Umbilical cord (tissue), 1 donor: ENCODE measurements at regions not wholly inside any gene's neighbourhood (a gene's known extent, or its start where the extent isn't known, plus 50 kb on each side); places are given as distances from the start of the nearest gene placed in this dataset.

Source experiments
- DNase-seq: peaks from one replicate; pipeline ENCODE4 v3.0.0-alpha.2; 2015; ENCODE audit warnings: low spot score

GRCh38 chr5:54689411-54690251 lies 172.1 kb downstream of the SNX18 start:
- DNase-seq: no peak

DNA sequence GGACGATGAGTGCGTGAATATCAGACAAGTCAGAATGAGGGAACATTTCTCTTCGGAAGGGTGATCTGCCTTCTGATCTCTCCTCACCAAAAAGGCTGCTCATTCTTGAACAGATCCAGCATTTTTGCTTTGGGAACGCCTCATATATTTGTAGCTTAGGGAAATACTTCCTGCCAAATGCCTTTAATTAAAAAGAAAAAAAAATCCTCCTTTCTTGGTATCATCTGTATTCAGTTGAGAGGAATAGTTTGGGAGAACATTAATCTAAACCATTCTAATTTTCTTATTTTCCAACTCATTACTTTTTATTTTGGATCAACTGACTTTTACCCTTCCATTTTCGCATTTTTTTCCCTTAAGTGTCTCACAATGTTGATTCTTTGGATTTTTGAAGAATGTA lies 163.4 kb downstream of the SNX18 start:
- no peak for DNase-seq

DNA sequence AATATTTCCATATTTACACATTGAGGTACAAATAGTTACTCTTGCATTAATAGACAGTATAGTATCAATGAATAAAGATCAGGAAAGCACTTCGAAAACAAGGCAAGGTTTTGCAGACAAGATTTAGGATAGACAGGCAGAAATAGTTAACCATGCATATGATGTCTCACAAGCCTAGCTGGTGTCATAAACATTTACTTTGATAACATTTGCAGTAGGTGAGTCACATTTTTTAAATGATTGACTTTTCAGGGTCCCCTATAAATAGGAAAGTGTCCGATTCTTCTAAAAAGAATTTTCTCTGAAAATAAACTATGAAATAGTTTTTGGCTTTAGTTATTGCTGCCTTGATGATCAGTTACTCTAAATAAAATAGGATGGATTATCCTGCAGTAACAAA lies 162.1 kb downstream of the SNX18 start:
- DNase-seq: no peak

DNA sequence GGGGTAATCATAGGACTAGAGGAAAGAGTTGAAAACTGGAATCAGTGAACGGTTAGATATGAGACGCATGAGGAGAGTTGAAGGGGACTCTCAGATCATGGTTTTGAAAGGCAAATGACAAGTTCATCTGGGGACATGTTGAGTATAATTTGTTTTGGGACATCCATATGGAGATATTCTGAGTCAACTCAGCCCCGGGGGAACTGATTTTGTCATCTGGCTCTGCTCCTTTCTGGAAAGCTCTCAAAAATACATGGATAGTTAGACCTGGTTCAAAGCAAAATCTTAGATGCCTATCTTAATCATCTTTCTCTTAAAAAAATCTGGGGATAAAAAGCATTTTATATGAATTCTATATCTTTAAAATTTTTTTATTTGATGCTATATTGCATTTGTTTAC lies 161.2 kb downstream of the SNX18 start:
- no peak for DNase-seq

GRCh38 chr5:54676481-54677340 lies 159.2 kb downstream of the SNX18 start:
- DNase-seq: no peak

DNA sequence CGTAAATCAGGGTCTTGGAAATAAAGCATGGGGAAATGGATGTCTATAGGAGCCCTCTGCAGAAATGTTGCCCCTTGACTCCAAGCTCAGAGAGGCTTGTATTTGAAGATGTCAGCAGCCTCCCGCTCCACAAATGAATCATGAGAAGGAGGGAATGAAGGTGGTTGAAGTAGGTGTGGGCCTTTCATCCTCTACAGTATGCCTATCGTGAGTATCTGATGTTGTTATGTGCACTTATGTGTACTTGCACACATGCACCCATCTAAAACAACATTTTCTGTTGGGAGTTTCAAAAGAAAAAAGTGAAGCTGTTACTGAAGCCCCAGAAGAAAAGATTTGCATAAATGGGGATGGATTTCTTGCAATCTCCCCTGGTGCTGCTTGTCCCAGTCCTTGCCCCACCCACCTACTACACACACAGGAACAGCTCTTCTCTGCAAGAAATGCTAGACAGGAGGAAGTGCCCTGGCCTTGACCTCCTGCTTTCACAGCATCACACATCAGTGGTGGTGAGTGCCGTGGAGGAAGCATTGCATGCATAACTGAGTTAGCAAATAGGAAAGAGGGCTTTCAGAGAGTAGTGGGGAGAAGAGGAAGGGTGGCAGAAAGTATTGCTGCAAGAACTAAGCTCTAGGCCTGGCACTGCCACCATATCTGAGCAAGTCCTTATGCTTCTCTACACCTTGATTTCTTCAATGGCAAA lies 156.1 kb downstream of the SNX18 start:
- peak; percentile 53 for DNase-seq

DNA sequence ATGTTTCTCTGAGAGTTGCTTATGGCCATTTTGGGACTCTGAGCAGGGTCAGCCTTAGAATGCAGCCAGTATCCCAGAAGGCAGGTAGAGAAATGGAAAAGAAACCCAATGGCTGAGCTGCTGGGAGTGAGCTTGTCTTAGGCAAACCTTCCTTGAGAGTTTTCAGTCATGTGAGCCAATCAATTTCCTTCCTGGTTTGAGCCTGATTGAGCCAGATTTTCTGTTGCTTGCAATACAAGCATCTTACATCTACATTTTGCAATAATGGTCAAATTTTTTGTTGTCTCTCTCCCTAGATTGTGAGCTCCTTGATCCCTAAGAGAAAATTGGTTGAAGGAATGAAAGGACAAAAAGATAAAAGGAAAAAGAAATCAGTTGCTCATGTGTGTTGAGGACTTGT lies 155.3 kb downstream of the SNX18 start:
- DNase-seq: no peak

DNA sequence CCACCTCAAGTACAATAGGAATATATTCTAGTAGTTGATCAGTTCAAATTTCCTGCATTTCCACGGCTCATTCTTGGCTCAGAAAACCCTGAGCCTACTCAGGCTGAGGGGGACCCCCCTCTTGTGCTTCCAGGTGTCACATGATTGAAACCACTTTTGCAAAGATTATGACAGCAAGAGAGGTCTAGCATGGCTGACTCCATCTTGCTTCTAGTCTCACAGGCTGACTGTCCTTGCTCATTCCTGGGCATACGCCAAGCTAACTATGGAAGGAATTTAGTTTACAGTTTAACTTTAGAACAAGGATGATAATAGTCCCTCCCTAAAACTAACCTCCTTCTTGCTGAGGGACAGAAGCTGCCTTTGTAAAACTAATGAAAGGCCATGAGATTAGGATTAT lies 154.1 kb downstream of the SNX18 start:
- DNase-seq: no peak

DNA sequence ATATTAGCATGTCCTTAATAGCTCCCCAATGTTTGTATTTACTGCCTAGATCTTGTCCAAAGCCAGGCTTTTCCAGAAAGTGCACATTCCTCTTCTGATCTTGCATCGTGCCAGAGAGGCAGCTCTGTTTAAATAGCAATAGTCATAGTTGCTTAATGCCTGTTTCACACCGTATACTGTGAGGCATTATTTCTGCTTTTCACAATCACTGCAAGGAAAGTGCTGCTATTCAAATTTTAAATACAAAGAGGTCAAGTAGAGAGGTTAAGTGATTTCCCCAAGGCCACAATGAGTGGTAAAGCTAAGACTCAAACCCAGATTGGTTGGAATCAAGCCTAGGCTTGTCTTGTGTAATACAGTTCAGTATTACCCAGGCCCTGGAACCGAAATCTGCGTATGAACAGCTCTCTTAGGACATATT lies 153.6 kb downstream of the SNX18 start:
- no peak for DNase-seq

GRCh38 chr5:54670281-54670680 lies 152.7 kb downstream of the SNX18 start:
- no peak for DNase-seq

DNA sequence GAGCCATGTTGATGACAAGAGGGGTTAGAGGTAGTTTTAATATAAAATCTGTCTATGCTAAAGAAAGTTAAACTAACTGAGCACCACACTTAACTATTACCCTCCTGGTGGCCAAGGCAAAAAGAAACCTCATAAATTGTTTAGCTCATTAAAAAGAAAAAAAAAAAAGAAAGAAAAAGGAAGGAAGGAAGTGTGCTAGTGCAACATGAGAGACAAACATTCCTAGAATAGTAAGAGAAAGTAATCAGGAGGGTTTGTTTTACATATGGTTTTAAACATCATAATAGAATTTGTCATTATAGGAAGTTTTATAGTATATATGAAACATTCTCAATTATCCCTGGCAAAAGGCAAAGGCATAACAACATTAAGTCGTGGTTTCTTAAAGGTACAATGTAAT lies 152.3 kb downstream of the SNX18 start:
- no peak for DNase-seq

GRCh38 chr5:54669285-54669684 lies 151.7 kb downstream of the SNX18 start:
- peak; percentile 9 for DNase-seq

DNA sequence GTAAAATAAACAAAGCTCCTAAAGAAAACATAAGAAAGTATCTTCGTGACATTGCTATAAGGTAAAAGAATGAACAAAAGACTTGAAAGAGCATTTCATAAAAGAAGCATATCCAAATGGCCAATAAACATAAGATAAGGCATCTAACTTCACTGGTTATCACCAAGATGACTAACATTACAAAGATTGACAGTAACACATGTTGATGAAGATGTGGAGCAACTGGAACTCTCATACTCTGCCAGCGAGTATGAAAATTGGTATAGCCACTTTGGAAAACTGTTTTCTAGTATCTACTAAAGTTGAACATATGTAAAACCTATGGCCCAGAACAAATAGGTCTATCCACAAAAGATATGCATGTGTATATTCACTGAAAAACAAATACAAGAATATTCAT lies 150.5 kb downstream of the SNX18 start:
- DNase-seq: no peak

DNA sequence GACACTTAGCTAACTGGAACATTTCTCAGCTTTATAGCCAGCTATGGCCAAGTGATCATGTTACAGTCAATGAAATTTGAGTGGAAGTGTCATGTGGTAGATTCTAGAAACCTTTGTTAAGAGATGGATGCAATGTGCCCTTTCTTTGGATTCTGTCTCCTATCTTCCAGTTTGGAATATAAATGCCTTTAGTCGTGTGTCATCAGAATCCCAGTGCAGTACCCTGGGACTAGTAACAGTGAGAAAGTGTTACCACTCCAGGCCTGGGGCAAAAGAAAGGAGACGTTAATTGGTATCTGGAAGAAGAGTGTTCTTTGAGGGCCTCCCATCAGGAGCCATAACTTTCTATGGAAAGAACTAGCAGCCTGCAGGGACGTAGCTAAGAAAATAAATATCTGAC lies 149.6 kb downstream of the SNX18 start:
- no peak for DNase-seq

GRCh38 chr5:54663866-54664265 lies 146.3 kb downstream of the SNX18 start:
- DNase-seq: peak; percentile 58

DNA sequence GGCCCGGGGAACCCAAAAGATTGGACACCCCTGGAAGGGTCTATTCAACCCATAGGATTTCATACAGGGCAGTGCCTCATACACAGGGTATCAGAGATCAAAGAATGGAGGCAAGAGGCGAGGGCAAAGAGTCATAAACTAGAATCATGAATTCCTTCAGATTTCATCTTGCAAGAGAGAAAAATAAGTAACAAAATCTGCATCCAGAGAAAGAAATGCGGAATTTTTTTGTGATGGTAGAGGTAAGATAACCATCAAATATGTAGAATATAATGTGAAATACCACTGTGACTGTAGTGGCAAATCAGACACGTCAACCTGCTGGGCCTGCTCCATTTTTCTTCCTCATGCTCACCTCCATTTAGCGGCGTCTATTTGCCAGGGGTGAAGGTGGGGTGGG lies 143.6 kb downstream of the SNX18 start:
- no peak for DNase-seq

DNA sequence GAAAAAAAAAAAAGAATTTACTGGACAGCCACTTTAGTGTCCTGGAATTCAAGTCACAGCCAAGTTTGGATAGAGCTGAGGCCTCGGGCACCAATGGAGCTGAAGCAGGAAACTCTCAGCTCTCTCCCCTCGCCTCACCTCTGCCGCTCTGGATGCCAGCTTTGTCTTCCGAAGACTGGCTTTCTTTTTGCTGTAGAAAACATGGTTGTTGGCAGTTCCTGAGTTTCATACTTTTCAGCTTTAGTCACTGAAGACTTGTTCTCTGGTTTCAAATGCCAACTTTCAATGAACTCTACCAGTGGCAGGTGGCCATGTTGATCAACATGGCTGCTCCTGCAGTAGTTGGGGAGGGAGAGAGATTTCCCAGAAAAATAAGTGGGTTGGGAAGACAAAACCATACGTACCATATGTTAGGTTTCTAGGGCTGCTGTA lies 142.2 kb downstream of the SNX18 start:
- DNase-seq: no peak

- peak; percentile 50 for DNase-seq
Observed at GRCh38 chr5:54658010-54658409, 140.5 kb downstream of the SNX18 start.

GRCh38 chr5:54656261-54656728 lies 138.7 kb downstream of the SNX18 start:
- DNase-seq: no peak

- peak; percentile 17 for DNase-seq
Observed at GRCh38 chr5:54655761-54656160, 138.2 kb downstream of the SNX18 start.

DNA sequence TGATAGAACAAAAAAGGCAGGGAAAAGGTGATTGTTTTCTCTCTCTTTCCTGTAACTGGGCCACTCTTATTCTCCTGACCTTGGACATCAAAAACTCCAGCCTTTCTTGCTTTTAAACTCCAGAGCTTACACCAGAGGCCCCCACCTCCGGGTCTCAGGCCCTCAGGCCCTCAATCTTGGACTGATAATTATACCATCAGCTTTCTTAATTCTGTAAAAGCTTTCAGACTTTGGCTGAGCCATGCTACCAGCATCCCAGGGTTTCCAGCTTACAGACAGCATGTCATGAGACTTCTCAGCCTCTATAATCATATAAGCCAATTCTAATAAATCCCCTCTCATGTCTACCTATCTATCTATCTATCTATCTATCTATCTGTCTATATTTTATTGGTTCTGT lies 137.7 kb downstream of the SNX18 start:
- DNase-seq: no peak
